Upper lobe of left lung (tissue), 4 donors: ENCODE measurements at regions not wholly inside any gene's neighbourhood (a gene's known extent, or its start where the extent isn't known, plus 50 kb on each side); places are given as distances from the start of the nearest gene placed in this dataset.

Experiments
- CTCF ChIP-seq, 6 experiments: fragments of 450-650 bp in 4 of 6; fragments of 200-600 bp in 2 of 6; sonication (generic) in 2 of 6; IDR thresholded peaks; one replicate each; pipeline ENCODE4 v1.5.1; 2016 to 2019; ENCODE audit warnings: antibody characterized with exemption in 6 of 6
- POLR2A ChIP-seq, 4 donors: fragments of 450-650 bp; IDR thresholded peaks; one replicate each; pipeline ENCODE4 v1.5.1; 2016 to 2017; ENCODE audit warnings: antibody characterized with exemption in 4 of 4, mild to moderate bottlenecking in 2 of 4
- POLR2AphosphoS5 ChIP-seq, 2 donors: sonication (generic); formaldehyde crosslinking; IDR thresholded peaks; one replicate each; pipeline ENCODE4 v1.5.1; 2017; ENCODE audit warnings: antibody characterized with exemption in 2 of 2

GRCh38 chr2:20949256-20949655 lies 94.6 kb downstream of the APOB start:
- TF ChIP-seq CTCF (IDR thresholded peaks at IDR 0.05) (no peak), POLR2A (IDR thresholded peaks at IDR 0.05) (no peak), POLR2AphosphoS5 (IDR thresholded peaks at IDR 0.05) (no peak)
